ENCODE measurements at regions not wholly inside any gene's neighbourhood (a gene's known extent, or its start where the extent isn't known, plus 50 kb on each side); places are given as distances from the start of the nearest gene placed in this dataset.
A peak's percentile ranks its signal among the peaks of the same experiment; 100 is the strongest.

GRCh38 chr4:26044983-26045382, 131.0 kb downstream of the SMIM20 start:
- ATAC-seq (no peak), DNase-seq (no peak)
- Histone ChIP-seq H3K36me3 (no peaks in the 10 kb centered on the region), H3K4me1 (no peaks in the 10 kb centered on the region), H3K27me3 (no peaks in the 10 kb centered on the region), H3K4me3 (no peak overlapping the region), H3K27ac (no peak overlapping the region), H3K9me3 (no peaks in the 10 kb centered on the region)
- intact Hi-C loops (cut with DNase I; ENCODE audit: low total_unique reads) = no loop called here
- no peak for TF ChIP-seq CTCF (IDR thresholded peaks at IDR 0.05 in 4 of 5, conservative IDR thresholded peaks at IDR 0.05 in 1 of 5)
- TF ChIP-seq POLR2A (IDR thresholded peaks at IDR 0.05) = no peak
- in situ Hi-C loops (cut with MboI; ENCODE audit: low sequenced_read_pairs in 4 of 4) = loop anchor here in 1 of 4 donors (25.0 kb wide), 1 partner anchor 108 kb away; no protein-coding TSS in a partner anchor

- in situ Hi-C loops (cut with MboI; ENCODE audit: low sequenced_read_pairs in 4 of 4) = loop anchor here in 1 of 4 donors (25.0 kb wide), 1 partner anchor 110 kb away; no protein-coding TSS in a partner anchor
- TF ChIP-seq POLR2A (IDR thresholded peaks at IDR 0.05) = no peak
- TF ChIP-seq CTCF (IDR thresholded peaks at IDR 0.05 in 4 of 5, conservative IDR thresholded peaks at IDR 0.05 in 1 of 5) = no peak
- Histone ChIP-seq H3K9me3 (no peaks in the 10 kb centered on the region), H3K4me3 (no peak overlapping the region), H3K27ac (peak overlapping the region; percentile 63 to 75 (median 66)), H3K36me3 (no peaks in the 10 kb centered on the region), H3K27me3 (no peaks in the 10 kb centered on the region), H3K4me1 (no peaks in the 10 kb centered on the region)
- no peak for DNase-seq
- no peak for ATAC-seq
- intact Hi-C loops (cut with DNase I; ENCODE audit: low total_unique reads) = no loop called here
These were observed 133.8 kb downstream of the SMIM20 start for GRCh38 chr4:26047795-26048194.

DNA sequence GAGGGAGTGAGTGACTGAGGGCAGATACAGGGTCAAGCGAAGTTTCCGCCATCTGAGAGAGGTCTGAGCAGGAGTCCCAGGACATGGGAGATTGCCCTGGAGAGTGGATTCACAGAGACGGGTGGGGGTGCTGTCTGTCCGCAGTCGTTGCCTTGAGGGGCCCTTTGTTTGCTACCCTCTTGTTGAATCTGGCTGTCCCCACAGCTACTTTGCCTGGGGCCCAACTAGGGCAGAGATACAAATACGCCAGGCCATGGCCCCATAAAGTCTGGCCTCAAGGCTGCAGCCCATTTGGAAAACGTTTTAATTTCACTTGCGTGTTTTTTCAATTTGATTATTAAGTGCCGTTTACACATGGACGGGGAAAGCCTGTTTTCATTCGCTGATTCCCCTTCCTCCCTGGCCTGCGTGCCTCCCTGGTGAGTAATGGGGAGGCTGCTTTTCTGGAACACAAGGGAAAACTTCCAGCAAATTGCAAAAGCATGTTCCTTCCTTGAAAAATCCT, 134.4 kb downstream of the SMIM20 start:
- Histone ChIP-seq H3K27me3 (no peaks in the 10 kb centered on the region), H3K4me1 (no peaks in the 10 kb centered on the region), H3K4me3 (no peak overlapping the region), H3K9me3 (no peaks in the 10 kb centered on the region), H3K27ac (peak overlapping the region; percentile 63 to 75 (median 66)), H3K36me3 (no peaks in the 10 kb centered on the region)
- no peak for TF ChIP-seq POLR2A (IDR thresholded peaks at IDR 0.05)
- no peak for TF ChIP-seq CTCF (IDR thresholded peaks at IDR 0.05 in 4 of 5, conservative IDR thresholded peaks at IDR 0.05 in 1 of 5)
- intact Hi-C loops (cut with DNase I; ENCODE audit: low total_unique reads) = no loop called here
- in situ Hi-C loops (cut with MboI; ENCODE audit: low sequenced_read_pairs in 4 of 4) = loop anchor here in 1 of 4 donors (25.0 kb wide), 1 partner anchor 111 kb away; no protein-coding TSS in a partner anchor
- DNase-seq (peak; percentile 38 to 60), ATAC-seq (peak; percentile 74 to 84)

DNA sequence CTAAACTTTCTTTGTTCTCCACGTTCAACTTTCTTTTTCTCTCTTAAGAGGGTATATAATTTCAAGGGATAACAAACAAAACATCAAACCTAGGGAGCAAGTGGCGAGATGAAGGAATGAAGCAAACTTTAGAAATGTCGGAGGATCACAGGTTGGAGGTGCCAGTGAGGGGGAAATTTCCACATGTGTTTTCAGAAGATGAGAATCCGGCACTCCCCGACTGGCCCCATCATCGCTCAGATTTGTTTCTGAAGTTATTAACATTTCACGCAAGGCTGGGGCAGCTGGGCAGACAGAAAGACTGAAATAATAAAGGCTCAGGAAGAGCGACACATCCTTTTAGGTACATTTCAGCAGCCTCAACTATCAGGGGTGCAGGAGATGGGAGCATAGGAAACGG, 134.9 kb downstream of the SMIM20 start:
- H3K36me3 ChIP-seq = no peaks in the 10 kb centered on the region
- H3K4me1 ChIP-seq = no peaks in the 10 kb centered on the region
- peak in 1 of 2 donors; percentile 20 for DNase-seq
- H3K27me3 ChIP-seq = no peaks in the 10 kb centered on the region
- in situ Hi-C loops (cut with MboI; ENCODE audit: low sequenced_read_pairs in 4 of 4) = loop anchor here in 1 of 4 donors (25.0 kb wide), 1 partner anchor 112 kb away; no protein-coding TSS in a partner anchor
- TF ChIP-seq POLR2A (IDR thresholded peaks at IDR 0.05) = no peak
- TF ChIP-seq CTCF (IDR thresholded peaks at IDR 0.05 in 4 of 5, conservative IDR thresholded peaks at IDR 0.05 in 1 of 5) = no peak
- H3K4me3 ChIP-seq = no peak overlapping the region
- H3K9me3 ChIP-seq = no peaks in the 10 kb centered on the region
- H3K27ac ChIP-seq = peak overlapping the region; percentile 63 to 75 (median 66)
- peak; percentile 28 to 42 for ATAC-seq
- intact Hi-C loops (cut with DNase I; ENCODE audit: low total_unique reads) = no loop called here
